ENCODE measurements at regions not wholly inside any gene's neighbourhood (a gene's known extent, or its start where the extent isn't known, plus 50 kb on each side); places are given as distances from the start of the nearest gene placed in this dataset.
A peak's percentile ranks its signal among the peaks of the same experiment; 100 is the strongest.
"Not testable (repeated sequence)": the region's sequence is repeated elsewhere in the genome, so short reads cannot be mapped to it uniquely, and the experiment has no call there.

DNA sequence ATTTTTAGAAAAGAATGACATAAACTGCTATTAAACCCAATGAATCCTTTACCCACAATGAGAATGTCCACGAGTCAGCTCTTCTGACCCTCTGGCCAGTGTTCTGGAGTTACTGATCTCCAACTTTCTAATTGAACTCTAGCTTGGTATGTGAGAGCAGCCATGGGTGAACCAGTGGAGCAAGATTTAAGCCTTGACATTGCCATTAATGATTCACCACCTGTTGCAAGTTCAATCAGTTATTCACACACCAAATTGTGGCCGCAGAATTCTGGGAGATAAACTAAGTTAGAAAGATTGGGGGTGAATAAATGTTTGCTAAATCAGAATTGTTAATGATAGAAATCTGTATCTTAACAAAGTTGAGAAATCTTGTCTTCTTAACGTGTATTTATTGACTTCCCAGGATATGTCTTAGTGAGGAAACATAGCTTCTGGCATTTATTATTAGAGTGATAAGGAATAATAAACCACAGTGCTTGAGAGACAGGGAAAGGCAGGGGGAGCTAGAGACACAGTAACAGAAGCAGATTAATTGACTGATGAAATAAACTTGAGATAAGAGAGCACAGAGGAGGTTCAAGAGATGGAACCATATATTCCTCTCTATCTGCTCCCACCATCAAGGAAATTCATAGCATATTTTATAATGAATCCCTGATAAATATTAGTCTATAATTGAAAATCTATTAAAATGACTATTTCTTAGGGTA lies 96.0 kb upstream of the AGAP9 start:
- WGBS, 2 donors, result 58 to 87% methylated on average over 2 to 3 of the region's 3 CpGs
- peak in 1 of 2 donors; percentile 58 for DNase-seq (ENCODE audit: low spot score in 2 of 2)
- H3K36me3 ChIP-seq, H3K9me3 ChIP-seq, H3K4me1 ChIP-seq, H3K27me3 ChIP-seq, H3K27ac ChIP-seq, H3K4me3 ChIP-seq: not testable (repeated sequence)
- TF ChIP-seq, protein P1, sequence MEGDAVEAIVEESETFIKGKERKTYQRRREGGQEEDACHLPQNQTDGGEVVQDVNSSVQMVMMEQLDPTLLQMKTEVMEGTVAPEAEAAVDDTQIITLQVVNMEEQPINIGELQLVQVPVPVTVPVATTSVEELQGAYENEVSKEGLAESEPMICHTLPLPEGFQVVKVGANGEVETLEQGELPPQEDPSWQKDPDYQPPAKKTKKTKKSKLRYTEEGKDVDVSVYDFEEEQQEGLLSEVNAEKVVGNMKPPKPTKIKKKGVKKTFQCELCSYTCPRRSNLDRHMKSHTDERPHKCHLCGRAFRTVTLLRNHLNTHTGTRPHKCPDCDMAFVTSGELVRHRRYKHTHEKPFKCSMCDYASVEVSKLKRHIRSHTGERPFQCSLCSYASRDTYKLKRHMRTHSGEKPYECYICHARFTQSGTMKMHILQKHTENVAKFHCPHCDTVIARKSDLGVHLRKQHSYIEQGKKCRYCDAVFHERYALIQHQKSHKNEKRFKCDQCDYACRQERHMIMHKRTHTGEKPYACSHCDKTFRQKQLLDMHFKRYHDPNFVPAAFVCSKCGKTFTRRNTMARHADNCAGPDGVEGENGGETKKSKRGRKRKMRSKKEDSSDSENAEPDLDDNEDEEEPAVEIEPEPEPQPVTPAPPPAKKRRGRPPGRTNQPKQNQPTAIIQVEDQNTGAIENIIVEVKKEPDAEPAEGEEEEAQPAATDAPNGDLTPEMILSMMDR (IDR thresholded peaks at IDR 0.05), result peak in 1 of 5 experiments; percentile 7

DNA sequence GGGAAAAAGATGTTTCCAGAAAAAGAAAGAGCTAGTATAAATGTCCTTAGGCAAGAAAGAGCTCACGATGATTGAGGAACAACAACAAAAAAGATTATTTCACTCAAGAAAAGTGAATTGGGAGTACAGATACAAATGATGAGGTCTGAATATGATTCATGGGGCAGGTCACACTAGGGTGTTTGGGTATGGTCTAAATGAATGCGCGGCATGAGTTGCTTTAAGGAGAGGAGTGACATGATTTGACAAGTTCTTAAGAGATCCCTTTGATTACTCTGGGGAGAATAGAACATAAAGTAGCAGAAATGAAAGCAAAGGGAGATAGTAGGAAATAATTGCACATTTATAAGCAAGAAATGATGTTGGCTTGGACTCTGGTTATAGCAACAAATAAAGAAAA lies 85.9 kb upstream of the AGAP9 start:
- H3K27ac ChIP-seq; H3K4me1 ChIP-seq; DNase-seq (ENCODE audit: low spot score in 2 of 2); H3K36me3 ChIP-seq; H3K4me3 ChIP-seq; H3K27me3 ChIP-seq; H3K9me3 ChIP-seq: not testable (repeated sequence)
- WGBS, 2 donors, result 44 to 56% methylated on average over 1 of the region's 3 CpGs

DNA sequence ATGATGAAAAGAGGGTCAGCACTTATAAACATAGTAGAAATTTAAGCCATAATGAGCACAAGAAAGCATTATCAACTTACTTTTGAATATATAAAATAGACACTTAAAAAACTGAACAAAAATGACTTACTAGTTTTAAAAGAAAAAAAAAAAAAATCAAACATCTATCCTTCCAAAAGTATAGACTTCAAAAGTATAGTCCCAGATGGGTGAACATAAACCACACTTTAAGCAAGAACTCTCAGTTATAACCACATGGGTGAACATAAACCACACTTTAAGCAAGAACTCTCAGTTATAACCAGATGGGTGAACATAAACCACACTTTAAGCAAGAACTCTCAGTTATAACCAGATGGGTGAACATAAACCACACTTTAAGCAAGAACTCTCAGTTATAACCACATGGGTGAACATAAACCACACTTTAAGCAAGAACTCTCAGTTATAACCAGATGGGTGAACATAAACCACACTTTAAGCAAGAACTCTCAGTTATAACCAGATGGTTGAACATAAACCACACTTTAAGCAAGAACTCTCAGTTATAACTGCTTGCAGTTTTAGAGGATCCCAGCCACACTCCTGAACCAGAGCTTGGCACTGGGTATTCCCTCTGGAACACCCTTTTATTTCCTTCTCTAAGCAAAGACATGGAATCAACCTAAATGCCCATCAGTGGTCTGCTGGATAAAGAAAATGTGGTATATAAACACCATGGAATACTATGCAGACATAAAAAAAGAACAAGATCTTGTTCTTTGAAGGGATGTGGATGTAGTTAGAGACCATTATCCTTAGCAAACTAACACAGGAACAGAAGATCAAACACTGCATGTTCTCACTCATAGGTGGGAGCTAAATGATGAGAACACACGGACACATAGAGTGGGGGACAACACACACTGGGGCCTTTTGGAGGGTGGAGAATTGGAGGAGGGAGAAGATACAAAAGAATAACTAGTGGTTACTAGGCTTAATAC lies 82.6 kb upstream of the AGAP9 start:
- H3K27me3 ChIP-seq; H3K4me1 ChIP-seq; H3K9me3 ChIP-seq; H3K27ac ChIP-seq; H3K36me3 ChIP-seq; DNase-seq (ENCODE audit: low spot score in 2 of 2); H3K4me3 ChIP-seq: not testable (repeated sequence)
- WGBS, 2 donors, result no CpG with 5 or more reads among the region's 1 CpG

DNA sequence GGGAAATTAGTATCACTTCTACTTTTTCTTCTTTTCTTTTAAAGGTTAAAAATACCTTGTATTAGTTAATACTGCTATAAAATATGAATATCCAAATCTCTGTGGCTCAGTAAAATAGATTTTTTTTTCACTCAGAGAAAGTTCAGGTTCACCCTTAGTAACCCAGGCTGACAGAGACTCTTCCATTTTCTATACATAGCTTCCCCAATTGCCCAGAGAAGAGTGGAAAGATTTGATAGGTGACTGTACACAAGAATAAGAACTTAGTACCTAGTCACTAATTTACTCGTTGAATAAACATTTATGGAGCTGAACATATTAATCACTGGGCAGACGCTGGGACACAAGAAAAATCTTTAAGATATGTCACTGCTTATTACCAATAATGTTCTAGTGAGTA lies 77.2 kb upstream of the AGAP9 start:
- not testable (repeated sequence) for H3K36me3 ChIP-seq; H3K4me1 ChIP-seq; DNase-seq (ENCODE audit: low spot score in 2 of 2); H3K4me3 ChIP-seq; H3K9me3 ChIP-seq; H3K27ac ChIP-seq; H3K27me3 ChIP-seq
- WGBS, 2 donors, result 80 to 82% methylated on average over 2 of the region's 2 CpGs

DNA sequence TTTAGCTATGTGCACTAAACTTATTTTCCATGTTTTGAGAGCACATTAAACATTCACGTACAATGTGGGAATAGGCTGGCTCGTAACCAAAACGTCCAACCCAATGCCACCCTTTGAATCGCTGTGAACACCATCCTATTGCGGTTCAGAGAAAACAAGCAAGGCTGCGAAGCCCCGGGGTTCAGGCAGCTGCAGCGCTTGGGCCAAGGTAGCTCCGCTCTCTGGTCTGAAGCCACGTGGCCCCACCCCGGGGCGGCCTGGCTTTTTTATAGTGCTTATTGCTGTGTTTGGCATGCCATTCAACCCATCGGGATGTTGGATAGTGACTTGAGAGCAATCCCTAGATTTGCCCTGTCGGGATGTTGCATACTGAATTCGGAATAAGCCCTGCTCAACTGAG lies 76.7 kb upstream of the AGAP9 start:
- H3K4me1 ChIP-seq; H3K4me3 ChIP-seq; H3K36me3 ChIP-seq; H3K27ac ChIP-seq; DNase-seq (ENCODE audit: low spot score in 2 of 2); H3K27me3 ChIP-seq; H3K9me3 ChIP-seq: not testable (repeated sequence)
- WGBS, 2 donors, result 60% methylated on average over 3 of the region's 15 CpGs; no CpG with 5 or more reads in 1 of the 2 donors

DNA sequence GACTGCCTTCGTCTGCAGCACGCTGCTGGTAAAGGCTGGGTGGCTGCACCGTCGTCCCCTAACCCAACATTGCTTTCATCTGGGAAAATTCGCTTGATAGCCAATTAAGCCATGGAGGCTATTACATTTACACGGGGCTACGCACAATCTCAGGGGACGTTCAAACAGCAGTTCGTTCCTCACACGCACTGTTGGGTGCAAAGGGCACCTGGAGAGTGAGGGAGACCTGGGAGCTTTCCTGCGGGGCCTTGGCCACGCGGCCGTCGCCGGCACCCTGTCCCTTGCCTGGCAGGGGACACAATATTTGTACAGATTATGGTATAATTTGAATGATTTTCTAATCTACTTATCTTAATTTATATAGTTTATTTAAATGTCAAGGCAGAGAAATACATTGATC lies 76.2 kb upstream of the AGAP9 start:
- not testable (repeated sequence) for H3K36me3 ChIP-seq; H3K9me3 ChIP-seq; H3K4me3 ChIP-seq; H3K27ac ChIP-seq; H3K27me3 ChIP-seq; DNase-seq (ENCODE audit: low spot score in 2 of 2); H3K4me1 ChIP-seq
- WGBS, 2 donors, result 83 to 89% methylated on average over 16 of the region's 16 CpGs

DNA sequence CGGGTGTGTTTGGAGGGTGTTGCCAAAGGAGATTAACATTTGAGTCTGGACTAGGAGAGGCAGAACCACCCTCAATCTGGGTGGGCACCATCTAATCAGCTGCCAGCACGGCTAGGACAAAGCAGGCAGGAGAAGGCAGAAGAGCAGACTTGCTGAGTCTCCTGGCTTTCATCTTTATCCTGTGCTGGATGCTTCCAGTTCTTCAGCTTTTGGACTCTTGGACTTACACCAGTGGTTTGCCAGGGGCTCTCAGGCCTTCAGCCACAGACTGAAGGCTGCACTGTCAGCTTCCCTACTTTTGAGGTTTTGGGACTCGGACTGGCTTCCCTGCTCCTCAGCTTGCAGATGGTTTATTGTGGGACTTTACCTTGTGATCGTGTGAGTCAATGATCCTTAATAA lies 70.4 kb upstream of the AGAP9 start:
- H3K27me3 ChIP-seq; H3K27ac ChIP-seq; H3K36me3 ChIP-seq; H3K9me3 ChIP-seq; H3K4me3 ChIP-seq; H3K4me1 ChIP-seq; DNase-seq (ENCODE audit: low spot score in 2 of 2): not testable (repeated sequence)
- 93% methylated on average over 2 of the region's 4 CpGs; no CpG with 5 or more reads in 1 of the 2 donors for WGBS, 2 donors

DNA sequence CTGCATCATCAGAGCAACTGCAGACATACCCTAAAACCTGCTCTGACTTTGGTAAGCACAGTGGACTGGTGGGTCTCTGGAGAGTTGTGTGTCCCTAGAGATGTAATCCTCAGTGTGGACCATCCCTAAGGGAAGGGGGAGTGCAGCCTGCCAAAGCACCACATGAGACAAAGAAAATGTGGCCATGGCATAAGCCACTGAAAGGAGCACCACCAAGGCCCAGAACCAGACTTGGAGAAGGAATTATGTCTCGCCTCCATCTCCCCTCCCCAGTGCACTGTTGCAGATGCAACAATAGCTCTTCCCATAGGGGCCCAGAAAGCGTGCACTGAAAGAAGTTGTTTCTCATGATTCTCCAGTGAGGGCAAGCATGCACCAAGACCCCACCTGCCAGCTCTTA lies 69.7 kb upstream of the AGAP9 start:
- H3K4me1 ChIP-seq; H3K9me3 ChIP-seq; H3K27me3 ChIP-seq; H3K4me3 ChIP-seq; DNase-seq (ENCODE audit: low spot score in 2 of 2); H3K27ac ChIP-seq; H3K36me3 ChIP-seq: not testable (repeated sequence)
- 88 to 100% methylated on average over 2 of the region's 2 CpGs for WGBS, 2 donors

DNA sequence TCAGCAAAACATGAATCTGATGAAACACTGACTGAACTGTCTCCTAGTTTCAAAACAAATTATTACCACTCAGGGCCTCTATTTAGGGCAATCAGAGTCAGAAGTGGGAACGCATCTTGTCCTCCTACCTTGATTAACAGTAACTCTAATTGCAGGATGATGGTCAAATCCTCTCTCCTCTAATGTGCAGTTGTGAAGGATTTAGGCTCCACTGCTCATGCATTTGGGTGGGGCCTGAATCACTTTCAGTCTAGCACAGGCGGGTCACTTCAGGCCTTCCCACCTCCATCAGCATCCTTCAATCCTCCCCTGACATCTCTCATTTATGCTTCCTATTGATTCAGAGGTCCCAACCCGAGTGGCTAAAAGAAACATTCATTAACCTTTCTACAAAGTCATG lies 67.5 kb upstream of the AGAP9 start:
- not testable (repeated sequence) for H3K27me3 ChIP-seq; H3K27ac ChIP-seq; H3K4me3 ChIP-seq; H3K9me3 ChIP-seq; DNase-seq (ENCODE audit: low spot score in 2 of 2); H3K4me1 ChIP-seq; H3K36me3 ChIP-seq
- WGBS, 2 donors, result 100% methylated on average over 2 to 3 of the region's 3 CpGs

DNA sequence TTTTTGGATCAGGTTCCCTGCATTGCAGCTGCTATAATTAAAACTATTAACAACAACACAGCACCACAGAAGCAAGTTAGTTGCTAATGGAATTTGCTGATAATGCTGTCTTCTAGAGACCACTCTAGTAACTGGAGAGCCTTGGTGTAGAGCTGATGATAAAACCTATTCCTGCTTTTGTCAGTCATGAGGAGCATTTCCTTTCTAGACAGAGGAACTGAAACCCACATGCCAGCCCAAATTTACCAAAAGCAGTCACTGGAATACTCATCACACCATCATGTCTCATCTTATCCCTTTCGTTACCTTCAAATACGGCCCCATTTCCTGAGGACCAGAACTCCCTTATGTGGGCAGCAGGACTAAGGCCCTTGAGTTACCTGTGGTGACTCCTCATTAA lies 67.1 kb upstream of the AGAP9 start:
- not testable (repeated sequence) for H3K4me1 ChIP-seq; H3K9me3 ChIP-seq; H3K27me3 ChIP-seq; H3K36me3 ChIP-seq; DNase-seq (ENCODE audit: low spot score in 2 of 2); H3K27ac ChIP-seq; H3K4me3 ChIP-seq
- 100% methylated on average over 2 of the region's 2 CpGs; no CpG with 5 or more reads in 1 of the 2 donors for WGBS, 2 donors

DNA sequence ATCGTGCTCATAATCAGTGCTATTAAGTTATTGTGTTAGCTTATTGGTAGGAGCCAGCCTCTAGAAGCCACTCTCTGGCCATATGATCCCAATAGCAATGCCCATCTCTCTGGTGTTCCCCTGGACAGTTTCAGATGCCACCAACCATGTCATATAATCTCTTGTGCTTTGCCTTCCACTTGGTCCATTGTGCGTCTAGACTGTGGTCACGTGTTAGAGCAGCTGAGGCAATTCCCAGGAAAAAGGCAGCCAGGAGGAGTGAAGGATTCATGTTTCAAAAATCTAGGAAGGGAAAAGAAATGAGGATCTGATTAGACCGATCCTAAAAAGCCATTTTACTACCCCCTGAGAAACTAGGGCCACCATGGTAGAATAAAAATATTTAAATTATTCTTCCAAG lies 58.6 kb upstream of the AGAP9 start:
- 88 to 91% methylated on average over 2 to 3 of the region's 4 CpGs for WGBS, 2 donors
- not testable (repeated sequence) for H3K27ac ChIP-seq; H3K27me3 ChIP-seq; H3K4me1 ChIP-seq; H3K36me3 ChIP-seq; DNase-seq (ENCODE audit: low spot score in 2 of 2); H3K4me3 ChIP-seq; H3K9me3 ChIP-seq

DNA sequence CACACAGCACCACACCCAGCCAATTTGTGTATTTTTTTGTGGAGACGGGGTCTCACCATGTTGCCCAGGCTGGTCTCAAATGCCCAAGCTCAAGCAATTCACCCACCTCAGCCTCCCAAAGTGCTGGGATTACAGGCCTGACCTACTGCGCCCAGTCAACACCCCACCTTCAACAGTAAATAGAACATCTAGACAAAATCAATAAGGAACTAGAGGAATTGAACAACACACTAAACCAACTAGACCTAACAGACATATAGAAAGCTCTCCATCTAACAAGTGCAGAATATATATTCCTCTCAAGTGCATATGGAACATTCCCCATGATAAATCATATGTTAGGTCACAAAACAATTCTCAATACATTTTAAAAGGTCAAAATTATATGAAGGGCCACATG lies 56.6 kb upstream of the AGAP9 start:
- H3K4me3 ChIP-seq; H3K27me3 ChIP-seq; H3K27ac ChIP-seq; DNase-seq (ENCODE audit: low spot score in 2 of 2); H3K36me3 ChIP-seq; H3K4me1 ChIP-seq; H3K9me3 ChIP-seq: not testable (repeated sequence)
- WGBS, 2 donors, result 100% methylated on average over 1 of the region's 2 CpGs

DNA sequence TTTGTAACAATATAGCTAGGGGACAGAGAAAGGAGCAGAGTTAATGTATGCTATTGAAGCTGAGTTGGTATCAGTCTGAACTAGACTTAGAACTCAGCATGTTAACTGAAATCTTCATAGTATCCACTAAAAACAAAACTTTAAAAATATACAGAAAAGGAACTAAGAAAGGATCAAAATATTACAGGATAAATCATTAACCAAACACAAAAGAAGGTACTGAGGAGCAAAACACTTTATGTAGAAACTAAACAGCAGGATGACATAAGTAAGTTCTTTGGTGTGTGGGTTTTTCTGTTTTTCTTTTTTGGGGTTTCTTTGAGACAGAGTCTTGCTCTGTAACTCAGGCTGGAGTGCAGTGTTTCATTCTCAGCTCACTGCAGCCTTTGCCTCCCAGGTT lies 55.1 kb upstream of the AGAP9 start:
- H3K27ac ChIP-seq; H3K4me3 ChIP-seq; H3K9me3 ChIP-seq; H3K36me3 ChIP-seq; H3K27me3 ChIP-seq; H3K4me1 ChIP-seq; DNase-seq (ENCODE audit: low spot score in 2 of 2): not testable (repeated sequence)
